ENCODE measurements at regions not wholly inside any gene's neighbourhood (a gene's known extent, or its start where the extent isn't known, plus 50 kb on each side); places are given as distances from the start of the nearest gene placed in this dataset.

DNA sequence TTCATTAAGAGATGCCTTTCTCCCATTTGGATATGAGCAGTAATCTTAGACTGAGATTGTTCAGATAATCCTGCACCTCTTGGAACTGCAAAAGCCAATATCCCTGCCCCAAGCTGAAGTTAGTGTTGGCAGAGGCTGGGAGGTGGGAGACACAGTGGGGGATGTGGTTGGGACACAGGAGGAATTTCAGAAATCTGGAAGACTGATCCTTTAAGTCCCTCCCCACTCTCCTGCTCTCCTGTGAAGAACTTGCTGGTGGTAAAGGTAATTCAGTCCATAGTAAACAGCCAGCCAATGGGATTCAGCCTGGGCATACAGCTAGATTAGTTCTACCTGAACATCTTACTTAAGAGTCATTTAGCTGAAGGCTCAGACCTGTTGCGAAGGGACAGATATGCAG, 50.0 kb upstream of the TMEM178A start:
- no peak overlapping the region for H3K4me3 ChIP-seq (replicated peaks in 1 of 2; ENCODE audit: low read depth in 2 of 2, low read length in 2 of 2)
- TF ChIP-seq, protein P1, sequence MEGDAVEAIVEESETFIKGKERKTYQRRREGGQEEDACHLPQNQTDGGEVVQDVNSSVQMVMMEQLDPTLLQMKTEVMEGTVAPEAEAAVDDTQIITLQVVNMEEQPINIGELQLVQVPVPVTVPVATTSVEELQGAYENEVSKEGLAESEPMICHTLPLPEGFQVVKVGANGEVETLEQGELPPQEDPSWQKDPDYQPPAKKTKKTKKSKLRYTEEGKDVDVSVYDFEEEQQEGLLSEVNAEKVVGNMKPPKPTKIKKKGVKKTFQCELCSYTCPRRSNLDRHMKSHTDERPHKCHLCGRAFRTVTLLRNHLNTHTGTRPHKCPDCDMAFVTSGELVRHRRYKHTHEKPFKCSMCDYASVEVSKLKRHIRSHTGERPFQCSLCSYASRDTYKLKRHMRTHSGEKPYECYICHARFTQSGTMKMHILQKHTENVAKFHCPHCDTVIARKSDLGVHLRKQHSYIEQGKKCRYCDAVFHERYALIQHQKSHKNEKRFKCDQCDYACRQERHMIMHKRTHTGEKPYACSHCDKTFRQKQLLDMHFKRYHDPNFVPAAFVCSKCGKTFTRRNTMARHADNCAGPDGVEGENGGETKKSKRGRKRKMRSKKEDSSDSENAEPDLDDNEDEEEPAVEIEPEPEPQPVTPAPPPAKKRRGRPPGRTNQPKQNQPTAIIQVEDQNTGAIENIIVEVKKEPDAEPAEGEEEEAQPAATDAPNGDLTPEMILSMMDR (IDR thresholded peaks at IDR 0.05; ENCODE audit: low read depth, low read length) = no peak
- DNase-seq (ENCODE audit: low read depth in 2 of 2) = no peak

Data from cardiac fibroblast (primary cell).